GM10248 (cell line): ENCODE measurements at regions not wholly inside any gene's neighbourhood (a gene's known extent, or its start where the extent isn't known, plus 50 kb on each side); places are given as distances from the start of the nearest gene placed in this dataset.

Experiments used
- CTCF ChIA-PET: fragments of 300-600 bp; sonication (Branson Sonifier 250); formaldehyde crosslinking; extraction: SDS; loops from one replicate; lab custom pipeline; 2021; ENCODE audit warnings: antibody characterized with exemption; lab: Yijun Ruan, JAX
- POLR2A ChIA-PET: fragments of 350-650 bp; sonication (Branson Sonifier 250); formaldehyde crosslinking; extraction: SDS; loops from one replicate; lab custom pipeline; 2020; ENCODE audit warnings: antibody characterized with exemption; lab: Yijun Ruan, JAX
- DNase-seq: peaks from one replicate; pipeline ENCODE4 v3.0.0; 2012; ENCODE audit errors: extremely low spot score
- TF ChIP-seq, protein P1 (sequence below): IDR thresholded peaks from 2 replicates; pipeline ENCODE4 v1.5.1; 2012; ENCODE audit warnings: mild to moderate bottlenecking, low read depth; ENCODE audit errors: extremely low read depth, missing control alignments, control extremely low read depth

DNA sequence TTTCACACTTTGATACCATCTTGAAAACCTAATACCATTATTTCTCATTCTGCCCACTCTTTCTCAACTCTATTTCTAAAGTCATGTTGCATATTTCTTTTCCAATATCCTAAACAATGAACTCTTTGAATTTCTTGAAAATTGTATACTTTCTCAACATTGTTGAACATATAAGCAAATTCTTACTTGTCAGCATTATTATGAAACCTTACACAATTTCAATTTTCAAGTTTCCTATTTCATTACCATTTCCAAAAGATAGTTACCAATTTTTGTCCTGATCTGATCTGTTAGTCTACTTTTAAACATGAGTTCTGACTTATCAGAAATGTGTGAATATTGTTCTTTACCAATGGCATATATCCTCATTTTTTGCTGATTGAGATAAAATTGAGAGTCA, 806.3 kb upstream of the IGFBP7 start:
- POLR2A ChIA-PET: no interaction called here
- CTCF ChIA-PET: no interaction called here
- TF ChIP-seq, protein P1, sequence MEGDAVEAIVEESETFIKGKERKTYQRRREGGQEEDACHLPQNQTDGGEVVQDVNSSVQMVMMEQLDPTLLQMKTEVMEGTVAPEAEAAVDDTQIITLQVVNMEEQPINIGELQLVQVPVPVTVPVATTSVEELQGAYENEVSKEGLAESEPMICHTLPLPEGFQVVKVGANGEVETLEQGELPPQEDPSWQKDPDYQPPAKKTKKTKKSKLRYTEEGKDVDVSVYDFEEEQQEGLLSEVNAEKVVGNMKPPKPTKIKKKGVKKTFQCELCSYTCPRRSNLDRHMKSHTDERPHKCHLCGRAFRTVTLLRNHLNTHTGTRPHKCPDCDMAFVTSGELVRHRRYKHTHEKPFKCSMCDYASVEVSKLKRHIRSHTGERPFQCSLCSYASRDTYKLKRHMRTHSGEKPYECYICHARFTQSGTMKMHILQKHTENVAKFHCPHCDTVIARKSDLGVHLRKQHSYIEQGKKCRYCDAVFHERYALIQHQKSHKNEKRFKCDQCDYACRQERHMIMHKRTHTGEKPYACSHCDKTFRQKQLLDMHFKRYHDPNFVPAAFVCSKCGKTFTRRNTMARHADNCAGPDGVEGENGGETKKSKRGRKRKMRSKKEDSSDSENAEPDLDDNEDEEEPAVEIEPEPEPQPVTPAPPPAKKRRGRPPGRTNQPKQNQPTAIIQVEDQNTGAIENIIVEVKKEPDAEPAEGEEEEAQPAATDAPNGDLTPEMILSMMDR: no peak
- DNase-seq: no peak

DNA sequence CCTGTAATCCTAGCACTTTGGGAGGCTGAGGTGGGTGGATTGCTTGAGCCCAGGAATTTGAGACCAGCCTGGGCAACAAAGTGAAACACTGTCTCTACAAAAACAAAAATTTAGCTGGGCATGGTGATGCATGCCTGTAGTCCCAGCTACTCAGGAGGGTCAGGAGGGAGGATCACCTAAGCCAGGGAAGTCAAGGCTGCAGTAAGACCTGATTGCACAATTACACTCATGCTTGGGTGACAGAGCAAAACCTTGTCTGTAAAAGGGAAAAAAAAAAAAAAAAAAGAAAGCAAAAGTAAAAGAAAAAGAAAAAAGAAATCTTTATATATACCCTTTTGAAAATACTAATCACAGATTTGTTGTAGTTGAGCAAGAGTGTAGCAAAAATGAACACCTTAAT, 801.0 kb upstream of the IGFBP7 start:
- no peak for DNase-seq
- CTCF ChIA-PET: no interaction called here
- POLR2A ChIA-PET: no interaction called here
- TF ChIP-seq, protein P1: no peak

DNA sequence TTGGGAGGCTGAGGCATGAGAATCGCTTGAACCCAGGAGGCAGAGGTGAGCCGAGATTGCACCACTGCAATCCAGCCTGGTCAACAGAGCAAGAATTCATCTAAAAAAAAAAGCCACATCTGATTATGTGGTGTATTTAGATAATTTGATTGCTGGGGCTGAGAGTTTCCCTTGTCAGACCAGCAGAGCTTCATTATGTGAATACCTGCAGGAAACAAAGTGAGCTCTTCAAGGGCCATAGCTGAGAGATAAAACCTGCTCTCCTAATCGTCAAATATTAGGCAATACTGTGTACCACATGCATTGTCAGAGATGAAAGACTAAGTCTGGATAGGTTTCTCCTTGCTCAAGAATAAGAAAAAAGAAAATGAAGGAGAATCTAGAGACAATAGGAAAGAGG, 800.0 kb upstream of the IGFBP7 start:
- TF ChIP-seq, protein P1: no peak
- CTCF ChIA-PET: no interaction called here
- DNase-seq: no peak
- POLR2A ChIA-PET: no interaction called here

DNA sequence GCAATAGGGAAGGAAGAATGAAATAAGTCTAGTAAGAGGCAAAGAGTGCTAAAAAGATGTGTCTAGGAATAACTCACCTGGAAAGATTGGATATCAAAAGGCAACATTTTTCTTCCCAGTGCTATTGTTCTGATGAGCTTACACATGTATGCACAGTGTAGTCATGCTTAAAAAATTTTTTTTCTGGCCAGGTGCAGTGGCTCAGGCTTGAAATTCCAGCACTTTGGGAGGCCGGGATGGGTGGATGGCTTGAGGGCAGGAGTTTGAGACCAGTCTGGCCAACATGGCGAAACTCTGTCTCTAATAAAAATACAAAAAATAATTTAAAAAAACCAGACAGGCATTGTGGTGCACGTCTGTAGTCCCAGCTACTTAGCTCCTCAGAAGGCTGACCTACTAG, 795.8 kb upstream of the IGFBP7 start:
- no peak for DNase-seq
- CTCF ChIA-PET: interaction anchor here (1.0 kb wide), 1 partner anchor 62 kb away, joined by 3 read pairs; no protein-coding TSS in a partner anchor
- TF ChIP-seq, protein P1: no peak
- POLR2A ChIA-PET: no interaction called here

DNA sequence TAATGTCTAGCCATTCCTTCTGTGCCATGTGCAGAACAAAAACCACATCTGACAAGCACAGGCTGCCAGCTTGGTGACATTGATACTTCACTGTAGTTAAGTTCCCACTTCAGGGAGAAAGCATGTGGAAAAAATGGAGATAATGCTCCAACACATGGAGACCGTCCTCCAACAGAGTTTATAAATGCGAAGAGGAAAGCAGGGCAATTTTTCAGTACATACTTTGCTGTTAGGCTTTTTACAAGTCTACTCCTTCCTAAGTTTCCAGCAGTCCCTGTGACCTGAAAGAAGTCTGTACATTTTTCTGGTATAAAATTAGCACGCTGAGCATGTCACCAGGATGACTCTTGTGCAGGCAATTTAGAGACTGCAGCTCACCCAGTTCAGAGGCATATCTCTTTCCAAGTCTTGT, 766.9 kb upstream of the IGFBP7 start:
- POLR2A ChIA-PET: no interaction called here
- CTCF ChIA-PET: interaction anchor here (1.5 kb wide), 1 partner anchor 12 kb away, joined by 4 read pairs; no protein-coding TSS in a partner anchor
- TF ChIP-seq, protein P1: no peak
- DNase-seq: no peak

DNA sequence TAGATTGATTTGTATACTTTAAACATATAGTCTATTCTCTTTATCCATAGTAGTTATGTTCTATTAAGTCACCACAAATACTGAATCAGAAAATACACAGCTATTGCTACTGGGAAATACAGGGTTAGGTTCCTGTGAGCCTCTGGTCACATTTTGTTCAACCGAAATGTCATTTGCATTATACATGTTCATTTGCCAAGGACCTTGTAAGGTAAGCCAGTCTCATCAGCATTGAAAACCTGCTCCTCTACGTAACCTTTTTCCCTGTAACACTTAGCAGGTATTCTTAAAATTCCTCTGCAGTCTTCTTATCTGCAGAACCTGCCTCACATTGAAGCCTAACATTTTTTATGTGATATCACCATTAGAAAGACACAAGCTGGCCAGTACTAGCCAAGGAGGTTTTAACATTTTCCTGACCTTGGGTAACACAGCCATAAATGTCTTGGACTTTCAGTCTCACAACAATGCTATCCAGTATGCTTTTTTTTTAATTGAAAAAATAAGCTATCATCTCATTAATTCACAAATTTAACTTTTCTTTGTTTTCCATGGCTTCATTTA, 765.7 kb upstream of the IGFBP7 start:
- POLR2A ChIA-PET: no interaction called here
- no peak for DNase-seq
- CTCF ChIA-PET: no interaction called here
- TF ChIP-seq, protein P1: no peak

DNA sequence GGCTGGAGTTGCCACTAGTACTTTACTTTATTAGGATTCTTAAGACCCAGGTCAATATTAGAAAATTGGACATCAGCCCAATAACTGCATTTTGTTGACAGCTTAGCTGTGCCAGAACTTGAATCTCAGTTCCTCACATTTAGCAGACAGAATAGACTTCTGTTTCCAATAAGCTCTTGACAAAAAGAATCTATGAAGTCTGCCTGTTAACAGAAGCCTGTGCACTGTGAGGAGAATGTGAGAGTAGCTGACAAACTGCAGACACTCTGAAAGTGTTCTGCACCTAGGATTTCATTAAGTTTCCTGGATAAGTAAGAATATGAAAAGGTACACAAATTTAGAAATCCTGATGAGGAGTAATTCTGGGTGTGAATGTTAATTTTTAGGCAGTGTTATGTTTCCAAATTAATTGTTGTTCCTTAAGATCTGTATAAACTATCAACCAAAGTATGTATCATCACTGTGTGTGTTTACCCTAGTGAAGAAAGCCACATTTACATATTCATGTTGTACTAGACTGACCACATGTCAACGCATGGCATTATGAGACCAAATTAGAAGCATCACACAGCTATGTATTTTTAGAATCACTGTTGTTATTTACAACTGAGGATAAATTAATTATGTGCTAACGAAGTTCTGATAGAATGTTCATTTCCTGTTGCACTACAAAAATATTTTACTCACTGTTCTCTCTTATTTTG, 756.4 kb upstream of the IGFBP7 start:
- TF ChIP-seq, protein P1: no peak
- DNase-seq: no peak

More for the DNA sequence above, 756.4 kb upstream of the IGFBP7 start:
- POLR2A ChIA-PET: no interaction called here
- CTCF ChIA-PET: no interaction called here
